GM12878 (cell line): ENCODE measurements at regions not wholly inside any gene's neighbourhood (a gene's known extent, or its start where the extent isn't known, plus 50 kb on each side); places are given as distances from the start of the nearest gene placed in this dataset.
"Not testable (repeated sequence)": the region's sequence is repeated elsewhere in the genome, so short reads cannot be mapped to it uniquely, and the experiment has no call there.

Experiments used
- ATAC-seq: fragments of 200-7000 bp; cut with Tn5 transposase; 3 replicates; pipeline ENCODE4 v1.9.1; 2020; ENCODE audit warnings: mild to moderate bottlenecking, moderate library complexity
- BruUV-seq: library from RNA; stranded (reverse); fragments of 400-500 nt; replicated peaks from 2 replicates; lab custom pipeline; 2021; lab: Mats Ljungman, UMichigan
- CTCF ChIA-PET: fragments of 300-600 bp; sonication (Branson Sonifier 250); formaldehyde crosslinking; extraction: SDS; loops from one replicate; lab custom pipeline; 2021; ENCODE audit warnings: inconsistent platforms; lab: Yijun Ruan, JAX
- POLR2A ChIA-PET: fragments of 350-600 bp; formaldehyde crosslinking; extraction: SDS; loops from one replicate; lab custom pipeline; 2021; ENCODE audit warnings: inconsistent platforms; lab: Charles Lee
- RAD21 ChIA-PET: fragments of 300-600 bp; sonication (Branson Sonifier 250); formaldehyde crosslinking; loops from one replicate; lab custom pipeline; 2023; ENCODE audit warnings: antibody characterized with exemption; ENCODE audit not compliant: unreplicated experiment; lab: Charles Lee
- SMC1A ChIA-PET: fragments of 300-600 bp; sonication (Branson Sonifier 250); formaldehyde crosslinking; loops from one replicate; lab custom pipeline; 2023; ENCODE audit not compliant: unreplicated experiment, uncharacterized antibody; lab: Charles Lee
- DNase-seq: peaks from one replicate; pipeline ENCODE4 v3.0.0-alpha.2; 2011; ENCODE audit warnings: low read depth, low spot score
- FAIRE-seq: peaks from 3 replicates; lab custom pipeline; 2011; peaks lifted over from hg19 to GRCh38; lab: Jason Lieb, UNC
- H2AFZ ChIP-seq: 2 replicates; pipeline ENCODE4 v1.6.0; 2011; ENCODE audit warnings: low read depth, low read length, control low read depth; ENCODE audit not compliant: control insufficient read depth
- H3K27ac ChIP-seq: 2 replicates; pipeline ENCODE4 v1.5.1; 2011; ENCODE audit warnings: control low read depth; ENCODE audit not compliant: control insufficient read depth, insufficient read depth
- H3K27me3 ChIP-seq, 2 experiments: replicated peaks in 1 of 2; 2 replicates each; pipeline versions ENCODE4 v1.6.0 to v1.6.1; 2011; ENCODE audit warnings: low read length in 1 of 2; ENCODE audit not compliant: control insufficient read depth in 2 of 2, insufficient read depth in 2 of 2
- H3K36me3 ChIP-seq, 2 experiments: 2 replicates each; pipeline ENCODE4 v1.5.1; 2011; ENCODE audit warnings: low read length in 1 of 2; ENCODE audit not compliant: control insufficient read depth in 2 of 2, insufficient read depth in 2 of 2
- H3K4me1 ChIP-seq: 2 replicates; pipeline ENCODE4 v1.6.1; 2011; ENCODE audit warnings: mild to moderate bottlenecking, low read length, moderate library complexity, mixed read lengths; ENCODE audit not compliant: control insufficient read depth, insufficient read depth
- H3K4me2 ChIP-seq: 2 replicates; pipeline ENCODE4 v1.6.0; 2011; ENCODE audit warnings: control low read depth; ENCODE audit not compliant: control insufficient read depth, insufficient read depth
- H3K4me3 ChIP-seq: fragments of 200-600 bp; sonication (generic); 2 replicates; pipeline ENCODE4 v1.5.1; 2016
- H3K79me2 ChIP-seq: 2 replicates; pipeline ENCODE4 v1.6.0; 2011; ENCODE audit warnings: low read length; ENCODE audit not compliant: control insufficient read depth, insufficient read depth
- H3K9ac ChIP-seq: 2 replicates; pipeline ENCODE4 v1.8.0; 2011; ENCODE audit warnings: low read length, control low read depth, mixed read lengths; ENCODE audit not compliant: control insufficient read depth, insufficient read depth
- H3K9me3 ChIP-seq: replicated peaks from 3 replicates; pipeline ENCODE4 v1.5.1; 2011; ENCODE audit warnings: mild to moderate bottlenecking, low read length; ENCODE audit not compliant: control insufficient read depth, insufficient read depth
- H4K20me1 ChIP-seq: 2 replicates; pipeline ENCODE4 v1.6.0; 2011; ENCODE audit not compliant: control insufficient read depth, insufficient read depth
- WGBS: methylation state at CpG from one replicate; pipeline ENCODE4 v1.1.6; 2016; ENCODE audit warnings: low lambda C conversion rate; ENCODE audit not compliant: insufficient replicate concordance, insufficient coverage; ENCODE audit errors: missing lambda C conversion rate; 5-methylcytosine and 5-hydroxymethylcytosine counted together
- in situ Hi-C: fragments of 300-500 bp; cut with MboI; formaldehyde crosslinking; loops from 9 replicates; pipeline ENCODE4 v1.14.3; 2018; ENCODE audit warnings: mixed read lengths
- intact Hi-C: fragments of 100-400 bp; cut with micrococcal nuclease; formaldehyde crosslinking; loops from one replicate; pipeline ENCODE4 v1.14.2; 2022; ENCODE audit not compliant: unreplicated experiment
- TF ChIP-seq, protein P1 (sequence below): fragments of 450-650 bp; IDR thresholded peaks from 2 replicates; pipeline ENCODE4 v1.6.1; 2018; ENCODE audit warnings: mild to moderate bottlenecking, low read depth, moderate library complexity; ENCODE audit not compliant: partially characterized antibody

DNA sequence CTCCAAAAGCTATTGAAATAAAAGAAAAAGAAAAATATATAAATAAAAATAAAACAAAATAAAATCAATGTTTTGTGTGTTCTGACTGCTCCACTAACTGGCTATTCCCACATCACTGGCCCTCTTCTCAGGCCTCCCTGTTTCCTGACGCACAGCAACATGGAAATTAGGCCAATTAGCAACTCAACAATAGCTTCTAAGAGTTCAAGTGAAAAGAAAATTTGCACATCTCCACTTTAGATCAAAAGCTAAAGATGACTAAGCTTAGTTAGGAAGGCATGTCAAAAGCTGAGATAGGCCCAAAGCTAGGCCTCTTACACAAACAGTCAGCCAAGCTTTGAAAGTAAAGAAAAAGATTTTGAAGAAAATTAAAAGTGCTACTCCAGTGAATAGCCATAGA is 200.8 kb downstream of the DUSP6 start (continued):
- TF ChIP-seq, protein P1, sequence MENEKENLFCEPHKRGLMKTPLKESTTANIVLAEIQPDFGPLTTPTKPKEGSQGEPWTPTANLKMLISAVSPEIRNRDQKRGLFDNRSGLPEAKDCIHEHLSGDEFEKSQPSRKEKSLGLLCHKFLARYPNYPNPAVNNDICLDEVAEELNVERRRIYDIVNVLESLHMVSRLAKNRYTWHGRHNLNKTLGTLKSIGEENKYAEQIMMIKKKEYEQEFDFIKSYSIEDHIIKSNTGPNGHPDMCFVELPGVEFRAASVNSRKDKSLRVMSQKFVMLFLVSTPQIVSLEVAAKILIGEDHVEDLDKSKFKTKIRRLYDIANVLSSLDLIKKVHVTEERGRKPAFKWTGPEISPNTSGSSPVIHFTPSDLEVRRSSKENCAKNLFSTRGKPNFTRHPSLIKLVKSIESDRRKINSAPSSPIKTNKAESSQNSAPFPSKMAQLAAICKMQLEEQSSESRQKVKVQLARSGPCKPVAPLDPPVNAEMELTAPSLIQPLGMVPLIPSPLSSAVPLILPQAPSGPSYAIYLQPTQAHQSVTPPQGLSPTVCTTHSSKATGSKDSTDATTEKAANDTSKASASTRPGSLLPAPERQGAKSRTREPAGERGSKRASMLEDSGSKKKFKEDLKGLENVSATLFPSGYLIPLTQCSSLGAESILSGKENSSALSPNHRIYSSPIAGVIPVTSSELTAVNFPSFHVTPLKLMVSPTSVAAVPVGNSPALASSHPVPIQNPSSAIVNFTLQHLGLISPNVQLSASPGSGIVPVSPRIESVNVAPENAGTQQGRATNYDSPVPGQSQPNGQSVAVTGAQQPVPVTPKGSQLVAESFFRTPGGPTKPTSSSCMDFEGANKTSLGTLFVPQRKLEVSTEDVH: no peak

- RAD21 ChIA-PET, H3K27ac ChIP-seq, SMC1A ChIA-PET, H2AFZ ChIP-seq, ATAC-seq, H3K4me3 ChIP-seq, H3K27me3 ChIP-seq, intact Hi-C loops, H3K36me3 ChIP-seq, POLR2A ChIA-PET, BruUV-seq, H3K4me1 ChIP-seq, H3K4me2 ChIP-seq, in situ Hi-C loops, H3K9ac ChIP-seq, H4K20me1 ChIP-seq, DNase-seq, H3K9me3 ChIP-seq, H3K79me2 ChIP-seq, FAIRE-seq: not testable (repeated sequence)
- 0% methylated on average over 3 of the region's 3 CpGs for WGBS
- CTCF ChIA-PET: interaction anchor here (1.2 kb wide), 1 partner anchor 311 kb away, joined by 3 read pairs; no protein-coding TSS in a partner anchor
These were observed 201.5 kb downstream of the DUSP6 start for GRCh38 chr12:89150789-89151188.
